ENCODE measurements at regions not wholly inside any gene's neighbourhood (a gene's known extent, or its start where the extent isn't known, plus 50 kb on each side); places are given as distances from the start of the nearest gene placed in this dataset.

GRCh38 chr5:50300878-50301277 lies 140.2 kb downstream of the EMB start (continued):
- TF ChIP-seq PBX2 (CRISPR knock-in tag; IDR thresholded peaks at IDR 0.05; ENCODE audit: low read depth) (no peak), PBX2 (tag; conservative IDR thresholded peaks at IDR 0.05; ENCODE audit: low read depth) (no peak)

GRCh38 chr5:50299896-50300295 lies 141.2 kb downstream of the EMB start:
- no peaks in the 10 kb centered on the region for H3K36me3 ChIP-seq (ENCODE audit: control insufficient read depth, insufficient read depth, low read length)
- H2AFZ ChIP-seq (ENCODE audit: low read depth, low read length): no peak overlapping the region
- no peaks in the 10 kb centered on the region for H3K79me2 ChIP-seq (ENCODE audit: control insufficient read depth, insufficient read depth, low read length)
- FAIRE-seq (no peak), DNase-seq (ENCODE audit: extremely low read depth in 1 of 4, low spot score in 3 of 4) (no peak), ATAC-seq (no peak)
- no peak overlapping the region for H3K4me2 ChIP-seq (ENCODE audit: insufficient read depth, low read length)
- BruUV-seq (replicated peaks): no TSS peak
- H3K27me3 ChIP-seq (ENCODE audit: control insufficient read depth in 2 of 2, insufficient read depth in 2 of 2, low read length in 2 of 2): no peaks in the 10 kb centered on the region
- ChIA-PET CTCF (ENCODE audit: low intra/inter-chr PET ratio) (no interaction called here), POLR2A (no interaction called here)
- no peaks in the 10 kb centered on the region for H4K20me1 ChIP-seq (replicated peaks; ENCODE audit: control insufficient read depth, insufficient read depth, low read length)
- 0% methylated on average over 1 of the region's 1 CpG for WGBS (ENCODE audit: insufficient coverage, low coverage, missing lambda C conversion rate)
- H3K4me3 ChIP-seq: no peak overlapping the region
- no peaks in the 10 kb centered on the region for H3K9me3 ChIP-seq (replicated peaks; ENCODE audit: control insufficient read depth, insufficient read depth, low read depth, low read length)
- TF ChIP-seq NFRKB (IDR thresholded peaks at IDR 0.05; ENCODE audit: low read depth) (no peak), MCM3 (IDR thresholded peaks at IDR 0.05) (no peak), ZNF24 (IDR thresholded peaks at IDR 0.05) (no peak), ZKSCAN1 (IDR thresholded peaks at IDR 0.05; ENCODE audit: low read depth, low read length) (no peak), ZNF217 (CRISPR knock-in tag; IDR thresholded peaks at IDR 0.05) (no peak), SMARCB1 (IDR thresholded peaks at IDR 0.05; ENCODE audit: insufficient read length, low read depth) (no peak), CREM (IDR thresholded peaks at IDR 0.05; ENCODE audit: low read depth) (no peak), ELF1 (tag; IDR thresholded peaks at IDR 0.05) (no peak)
- no peaks in the 10 kb centered on the region for H3K4me1 ChIP-seq (replicated peaks in 1 of 2; ENCODE audit: control insufficient read depth in 2 of 2, insufficient read depth in 2 of 2, low read length in 2 of 2)
- in situ Hi-C loops (cut with MboI): no loop called here
- H3K27ac ChIP-seq (ENCODE audit: extremely low read depth, low read depth, low read length): no peak overlapping the region
- H3K9ac ChIP-seq (ENCODE audit: insufficient read depth in 1 of 2, low read depth in 2 of 2, low read length in 2 of 2): no peak overlapping the region
- H3K9me1 ChIP-seq (ENCODE audit: control insufficient read depth, insufficient read depth, low read length): no peaks in the 10 kb centered on the region
- intact Hi-C loops (cut with micrococcal nuclease): no loop called here
